CD14-positive monocyte (primary cell): ENCODE measurements at regions not wholly inside any gene's neighbourhood (a gene's known extent, or its start where the extent isn't known, plus 50 kb on each side); places are given as distances from the start of the nearest gene placed in this dataset. TPM values are rescaled to one million over a fixed set of nuclear protein-coding genes. Genes with fewer than 3 reads are reported as not detected.
"Not testable (repeated sequence)": the region's sequence is repeated elsewhere in the genome, so short reads cannot be mapped to it uniquely, and the experiment has no call there.

Experiments used
- DNase-seq, 3 donors: peaks; one replicate each; pipeline ENCODE4 v3.0.0-alpha.2; 2011 to 2022
- H2AFZ ChIP-seq: 2 replicates; pipeline ENCODE4 v1.6.0; 2012; ENCODE audit warnings: mild to moderate bottlenecking, low read depth, low read length, inconsistent platforms; ENCODE audit not compliant: insufficient read depth, poor library complexity, severe bottlenecking
- H3K27ac ChIP-seq, 2 donors: 1 replicate in 1 of 2; 2 replicates in 1 of 2; pipeline ENCODE4 v1.5.1; 2012 to 2013; ENCODE audit warnings: low read length in 2 of 2, control low read depth in 1 of 2, inconsistent platforms in 1 of 2, low read depth in 1 of 2, mild to moderate bottlenecking in 1 of 2
- H3K27me3 ChIP-seq, 2 donors: one replicate each; pipeline versions ENCODE4 v1.6.0 to v1.6.1; 2011 to 2013; ENCODE audit warnings: low read length in 2 of 2; ENCODE audit not compliant: control insufficient read depth in 2 of 2, insufficient read depth in 2 of 2
- H3K36me3 ChIP-seq, 2 donors: replicated peaks in 1 of 2; 1 replicate in 1 of 2; 2 replicates in 1 of 2; pipeline versions ENCODE4 v1.5.1 to v1.6.1; 2012 to 2013; ENCODE audit warnings: low read length in 2 of 2, control low read depth in 1 of 2, inconsistent platforms in 1 of 2, mild to moderate bottlenecking in 1 of 2; ENCODE audit not compliant: insufficient read depth in 2 of 2, control insufficient read depth in 1 of 2
- H3K4me1 ChIP-seq, 2 donors: 1 replicate in 1 of 2; 2 replicates in 1 of 2; pipeline versions ENCODE4 v1.5.1 to v1.6.1; 2012 to 2013; ENCODE audit warnings: low read length in 2 of 2, control low read depth in 1 of 2, inconsistent platforms in 1 of 2, mild to moderate bottlenecking in 1 of 2, moderate library complexity in 1 of 2; ENCODE audit not compliant: insufficient read depth in 2 of 2, control insufficient read depth in 1 of 2
- H3K4me2 ChIP-seq: replicated peaks from 2 replicates; pipeline ENCODE3; 2012; ENCODE audit warnings: low read length, moderate library complexity, mild to moderate bottlenecking; ENCODE audit not compliant: poor library complexity, severe bottlenecking; ENCODE audit errors: extremely low read depth
- H3K4me3 ChIP-seq, 3 experiments: fragments of 200-600 bp in 1 of 3; sonication (generic) in 1 of 3; replicated peaks in 1 of 3; 1 replicate in 2 of 3; 2 replicates in 1 of 3; pipeline ENCODE4 v1.5.1; 2011 to 2013; ENCODE audit warnings: low read length in 3 of 3, mild to moderate bottlenecking in 3 of 3, control low read depth in 2 of 3, low read depth in 2 of 3, inconsistent platforms in 1 of 3, moderate library complexity in 1 of 3
- H3K79me2 ChIP-seq: 2 replicates; pipeline ENCODE4 v1.6.0; 2012; ENCODE audit warnings: mild to moderate bottlenecking, control low read depth, inconsistent platforms, low read length, moderate library complexity; ENCODE audit not compliant: insufficient read depth
- H3K9ac ChIP-seq: 2 replicates; pipeline ENCODE4 v1.6.0; 2017; ENCODE audit warnings: low read length, mild to moderate bottlenecking; ENCODE audit not compliant: insufficient read depth, poor library complexity, severe bottlenecking
- H3K9me3 ChIP-seq, 2 donors: replicated peaks in 1 of 2; 1 replicate in 1 of 2; 2 replicates in 1 of 2; pipeline versions ENCODE4 v1.5.1 to v1.6.1; 2012 to 2013; ENCODE audit warnings: low read length in 2 of 2, control low read depth in 1 of 2; ENCODE audit not compliant: control insufficient read depth in 1 of 2, insufficient read depth in 1 of 2
- H4K20me1 ChIP-seq: 2 replicates; pipeline ENCODE4 v1.6.0; 2012; ENCODE audit warnings: mild to moderate bottlenecking, low read length, control low read depth, moderate library complexity; ENCODE audit not compliant: insufficient read depth
- H3K27ac Mint-ChIP-seq, 7 donors: one replicate each; pipeline ENCODE4 v1.8.0; 2020; ENCODE audit warnings: mild to moderate bottlenecking in 7 of 7, mixed read lengths in 7 of 7, moderate library complexity in 6 of 7, inconsistent platforms in 2 of 7
- H3K27me3 Mint-ChIP-seq, 3 donors: one replicate each; pipeline ENCODE4 v1.8.0; 2021 to 2022; ENCODE audit warnings: low read depth in 3 of 3, mild to moderate bottlenecking in 3 of 3, mixed read lengths in 3 of 3, moderate library complexity in 3 of 3, inconsistent platforms in 1 of 3
- H3K36me3 Mint-ChIP-seq, 2 donors: one replicate each; pipeline ENCODE4 v1.8.0; 2020; ENCODE audit warnings: mixed read lengths in 2 of 2, inconsistent platforms in 1 of 2, mild to moderate bottlenecking in 1 of 2
- H3K4me1 Mint-ChIP-seq: one replicate; pipeline ENCODE4 v1.8.0; 2020; ENCODE audit warnings: mild to moderate bottlenecking, mixed read lengths
- H3K4me3 Mint-ChIP-seq, 2 donors: one replicate each; pipeline ENCODE4 v1.8.0; 2020; ENCODE audit warnings: mild to moderate bottlenecking in 2 of 2, mixed read lengths in 2 of 2, moderate library complexity in 1 of 2
- H3K9me3 Mint-ChIP-seq, 7 donors: one replicate each; pipeline ENCODE4 v1.8.0; 2020 to 2022; ENCODE audit warnings: mixed read lengths in 7 of 7, mild to moderate bottlenecking in 6 of 7, moderate library complexity in 6 of 7, inconsistent platforms in 2 of 7
- WGBS: methylation state at CpG from one replicate; pipeline ENCODE4 v1.1.5; 2013; ENCODE audit warnings: missing lambda C conversion rate; ENCODE audit not compliant: insufficient coverage; 5-methylcytosine and 5-hydroxymethylcytosine counted together
- intact Hi-C, 2 donors: fragments of 100-400 bp; cut with micrococcal nuclease; formaldehyde crosslinking; loops; one replicate each; pipeline versions ENCODE4 v1.15.0 to v1.15.1; 2023
- small RNA-seq: library from RNA; depleted of rRNA; stranded (forward); fragments of <200 nt; gene quantifications from one replicate; pipeline ENCODE3, GENCODE V24; 2012; ENCODE audit warnings: low read depth; ENCODE audit not compliant: insufficient read length
- TF ChIP-seq, protein P1 (sequence below): fragments of 200-600 bp; IDR thresholded peaks from one replicate; pipeline ENCODE4 v1.8.0; 2022; ENCODE audit warnings: antibody characterized with exemption, mild to moderate bottlenecking

DNA sequence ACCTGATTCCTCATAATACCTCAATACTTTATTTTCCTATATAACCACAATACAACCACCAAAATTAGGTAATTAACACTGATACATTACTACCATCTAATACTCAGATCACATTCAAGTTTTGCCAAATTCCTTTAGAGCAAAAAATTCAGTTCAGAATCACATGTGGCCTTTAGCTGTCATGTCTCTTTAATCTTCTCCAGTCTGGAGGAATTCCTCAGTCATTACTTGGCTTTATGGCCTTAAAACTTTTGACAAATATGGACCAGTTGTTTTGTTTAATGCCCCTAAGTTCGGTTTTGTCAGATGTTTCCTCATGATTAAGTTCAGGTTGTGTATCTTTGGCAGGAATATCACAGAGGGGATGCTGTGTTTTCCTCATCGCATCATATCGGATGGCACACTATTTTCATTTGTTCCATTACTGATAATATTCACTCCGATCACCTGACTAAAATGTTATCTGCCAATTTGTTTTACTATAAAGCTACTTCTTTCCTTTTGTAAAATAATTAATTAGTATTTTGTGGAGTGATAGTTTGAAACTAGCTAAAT lies 51.2 kb upstream of the AKIRIN2 start:
- Mint-ChIP-seq H3K27me3 (peaks cover 0 to 1% (median 0%) of the 10 kb centered on the region in 3 donors), H3K4me3 (no peak overlapping the region), H3K9me3 (peaks cover 0 to 4% (median 2%) of the 10 kb centered on the region in 7 donors), H3K27ac (peak overlapping the region in 4 of 7 donors; percentile 23 to 54 (median 42)), H3K36me3 (no peaks in the 10 kb centered on the region), H3K4me1 (peaks cover 43% of the 10 kb centered on the region)
- H2AFZ ChIP-seq: no peak overlapping the region
- no peaks in the 10 kb centered on the region for H3K79me2 ChIP-seq
- no peak overlapping the region for H3K27ac ChIP-seq
- no peaks in the 10 kb centered on the region for H3K36me3 ChIP-seq
- WGBS: 100% methylated on average over 1 of the region's 4 CpGs
- H4K20me1 ChIP-seq: no peaks in the 10 kb centered on the region
- TF ChIP-seq, protein P1, sequence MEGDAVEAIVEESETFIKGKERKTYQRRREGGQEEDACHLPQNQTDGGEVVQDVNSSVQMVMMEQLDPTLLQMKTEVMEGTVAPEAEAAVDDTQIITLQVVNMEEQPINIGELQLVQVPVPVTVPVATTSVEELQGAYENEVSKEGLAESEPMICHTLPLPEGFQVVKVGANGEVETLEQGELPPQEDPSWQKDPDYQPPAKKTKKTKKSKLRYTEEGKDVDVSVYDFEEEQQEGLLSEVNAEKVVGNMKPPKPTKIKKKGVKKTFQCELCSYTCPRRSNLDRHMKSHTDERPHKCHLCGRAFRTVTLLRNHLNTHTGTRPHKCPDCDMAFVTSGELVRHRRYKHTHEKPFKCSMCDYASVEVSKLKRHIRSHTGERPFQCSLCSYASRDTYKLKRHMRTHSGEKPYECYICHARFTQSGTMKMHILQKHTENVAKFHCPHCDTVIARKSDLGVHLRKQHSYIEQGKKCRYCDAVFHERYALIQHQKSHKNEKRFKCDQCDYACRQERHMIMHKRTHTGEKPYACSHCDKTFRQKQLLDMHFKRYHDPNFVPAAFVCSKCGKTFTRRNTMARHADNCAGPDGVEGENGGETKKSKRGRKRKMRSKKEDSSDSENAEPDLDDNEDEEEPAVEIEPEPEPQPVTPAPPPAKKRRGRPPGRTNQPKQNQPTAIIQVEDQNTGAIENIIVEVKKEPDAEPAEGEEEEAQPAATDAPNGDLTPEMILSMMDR: no peak
- H3K4me2 ChIP-seq: no peak overlapping the region
- H3K9ac ChIP-seq: no peak overlapping the region
- no peak overlapping the region for H3K4me3 ChIP-seq
- H3K27me3 ChIP-seq: no peaks in the 10 kb centered on the region
- no peak for DNase-seq
- no peaks in the 10 kb centered on the region for H3K9me3 ChIP-seq
- H3K4me1 ChIP-seq: peaks cover 47 to 54% of the 10 kb centered on the region in 2 donors
- intact Hi-C loops: no loop called here

DNA sequence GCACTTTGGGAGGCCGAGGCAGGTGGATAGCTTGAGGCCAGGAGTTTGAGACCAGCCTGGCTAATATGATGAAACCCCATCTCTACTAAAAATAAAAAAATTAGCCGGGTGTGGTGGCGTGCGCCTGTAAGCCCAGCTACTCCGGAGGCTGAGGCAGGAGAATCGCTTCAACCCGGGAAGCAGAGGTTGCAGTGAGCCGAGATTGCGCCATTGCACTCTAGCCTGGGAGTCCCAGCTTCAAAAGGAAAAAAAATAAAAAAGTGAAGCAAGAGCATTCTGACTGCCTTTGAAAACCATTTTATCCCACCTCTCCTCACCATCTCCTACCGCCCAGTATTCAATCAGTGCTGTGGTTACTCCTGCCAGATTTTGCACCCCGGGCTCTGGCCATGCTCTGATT lies 50.5 kb upstream of the AKIRIN2 start:
- H3K27me3 ChIP-seq, H3K36me3 Mint-ChIP-seq, H3K79me2 ChIP-seq, DNase-seq, intact Hi-C loops, H3K9me3 Mint-ChIP-seq, H3K4me3 ChIP-seq, H3K27ac ChIP-seq, H3K4me3 Mint-ChIP-seq, H3K27me3 Mint-ChIP-seq, H2AFZ ChIP-seq, H3K36me3 ChIP-seq, H3K4me2 ChIP-seq, H4K20me1 ChIP-seq, H3K9me3 ChIP-seq, H3K9ac ChIP-seq: not testable (repeated sequence)
- Mint-ChIP-seq H3K4me1 (peaks cover 48% of the 10 kb centered on the region), H3K27ac (peak overlapping the region in 4 of 7 donors; percentile 40 to 89 (median 44))
- no CpG with 5 or more reads among the region's 11 CpGs for WGBS
- peaks cover 48 to 54% of the 10 kb centered on the region in 2 donors for H3K4me1 ChIP-seq

Small RNAs in the stretch of these regions (small RNA-seq; reads per million reads assigned to genes)
- gene RF00019: not detected
- gene RN7SL183P: not detected
